ENCODE measurements at regions not wholly inside any gene's neighbourhood (a gene's known extent, or its start where the extent isn't known, plus 50 kb on each side); places are given as distances from the start of the nearest gene placed in this dataset.
A peak's percentile ranks its signal among the peaks of the same experiment; 100 is the strongest.

DNA sequence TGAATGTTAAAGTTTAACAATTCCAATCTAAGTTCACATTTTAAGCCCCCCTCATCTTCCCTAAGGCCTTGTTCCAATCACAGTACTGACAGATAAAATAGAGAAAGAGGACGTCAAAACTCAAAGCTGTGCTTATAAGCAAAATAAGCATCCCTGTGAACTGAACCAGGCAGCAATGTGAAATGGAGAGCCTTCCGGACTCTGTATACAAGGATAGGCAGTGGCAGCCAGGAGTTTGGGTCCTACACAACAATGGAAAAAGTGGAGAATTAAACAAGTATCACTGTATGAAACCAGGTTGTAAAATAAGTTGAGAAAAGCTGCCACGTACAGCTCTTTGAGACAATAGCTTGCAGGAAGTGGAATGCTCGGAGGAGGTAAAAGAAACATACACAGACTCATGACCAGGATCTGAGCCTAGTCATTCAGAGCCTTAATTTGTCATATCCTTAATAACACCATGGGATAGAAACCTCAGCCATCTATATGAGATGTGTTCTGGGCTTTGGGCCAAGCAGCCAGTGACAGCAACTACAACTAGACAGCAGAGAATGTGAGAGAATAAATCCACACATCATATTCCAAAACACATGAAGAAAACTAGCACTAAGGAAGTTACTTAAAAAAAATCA is 55.2 kb upstream of the PALMD start:
- no peaks in the 10 kb centered on the region for H3K27me3 ChIP-seq
- peak overlapping the region; percentile 58 for H3K27ac ChIP-seq
- no peaks in the 10 kb centered on the region for H3K4me1 ChIP-seq
- H3K36me3 ChIP-seq: no peaks in the 10 kb centered on the region
- TF ChIP-seq POLR2A (IDR thresholded peaks at IDR 0.05) (no peak), POLR2AphosphoS5 (IDR thresholded peaks at IDR 0.05) (no peak), EP300 (IDR thresholded peaks at IDR 0.05) (no peak)
- TF ChIP-seq, protein P1, sequence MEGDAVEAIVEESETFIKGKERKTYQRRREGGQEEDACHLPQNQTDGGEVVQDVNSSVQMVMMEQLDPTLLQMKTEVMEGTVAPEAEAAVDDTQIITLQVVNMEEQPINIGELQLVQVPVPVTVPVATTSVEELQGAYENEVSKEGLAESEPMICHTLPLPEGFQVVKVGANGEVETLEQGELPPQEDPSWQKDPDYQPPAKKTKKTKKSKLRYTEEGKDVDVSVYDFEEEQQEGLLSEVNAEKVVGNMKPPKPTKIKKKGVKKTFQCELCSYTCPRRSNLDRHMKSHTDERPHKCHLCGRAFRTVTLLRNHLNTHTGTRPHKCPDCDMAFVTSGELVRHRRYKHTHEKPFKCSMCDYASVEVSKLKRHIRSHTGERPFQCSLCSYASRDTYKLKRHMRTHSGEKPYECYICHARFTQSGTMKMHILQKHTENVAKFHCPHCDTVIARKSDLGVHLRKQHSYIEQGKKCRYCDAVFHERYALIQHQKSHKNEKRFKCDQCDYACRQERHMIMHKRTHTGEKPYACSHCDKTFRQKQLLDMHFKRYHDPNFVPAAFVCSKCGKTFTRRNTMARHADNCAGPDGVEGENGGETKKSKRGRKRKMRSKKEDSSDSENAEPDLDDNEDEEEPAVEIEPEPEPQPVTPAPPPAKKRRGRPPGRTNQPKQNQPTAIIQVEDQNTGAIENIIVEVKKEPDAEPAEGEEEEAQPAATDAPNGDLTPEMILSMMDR (IDR thresholded peaks at IDR 0.05): no peak
- no peaks in the 10 kb centered on the region for H3K9me3 ChIP-seq
- no peak overlapping the region for H3K4me3 ChIP-seq
- DNase-seq (ENCODE audit: low spot score in 2 of 2): no peak
- 45% methylated on average over 4 of the region's 4 CpGs for WGBS

DNA sequence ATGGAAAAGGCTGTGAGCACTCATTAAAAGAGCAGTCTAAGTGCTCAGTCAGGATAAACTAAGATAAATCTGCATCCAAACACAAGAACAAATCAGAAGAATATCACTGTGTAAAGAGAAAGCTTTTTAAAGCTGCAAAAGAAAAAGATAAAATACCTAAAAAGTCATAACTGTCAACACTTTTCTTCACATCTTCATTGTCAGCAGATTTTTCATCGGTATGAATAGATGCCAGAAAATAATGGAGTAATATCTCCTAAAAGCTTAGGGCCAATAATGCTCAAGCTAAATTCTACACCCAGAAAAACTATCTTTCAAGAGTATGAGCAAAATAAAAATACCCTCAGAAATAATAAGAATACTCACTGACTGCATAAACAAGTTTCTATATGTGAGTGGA is 54.0 kb upstream of the PALMD start:
- no peak for TF ChIP-seq POLR2A (IDR thresholded peaks at IDR 0.05)
- TF ChIP-seq POLR2AphosphoS5 (IDR thresholded peaks at IDR 0.05): no peak
- TF ChIP-seq, protein P1 (IDR thresholded peaks at IDR 0.05): no peak
- TF ChIP-seq EP300 (IDR thresholded peaks at IDR 0.05): no peak
- Histone ChIP-seq H3K4me1 (no peaks in the 10 kb centered on the region), H3K27me3 (no peaks in the 10 kb centered on the region), H3K36me3 (no peaks in the 10 kb centered on the region), H3K4me3 (no peak overlapping the region), H3K27ac (no peak overlapping the region), H3K9me3 (no peaks in the 10 kb centered on the region)
- DNase-seq (ENCODE audit: low spot score in 2 of 2): no peak
- 61% methylated on average over 1 of the region's 1 CpG for WGBS

DNA sequence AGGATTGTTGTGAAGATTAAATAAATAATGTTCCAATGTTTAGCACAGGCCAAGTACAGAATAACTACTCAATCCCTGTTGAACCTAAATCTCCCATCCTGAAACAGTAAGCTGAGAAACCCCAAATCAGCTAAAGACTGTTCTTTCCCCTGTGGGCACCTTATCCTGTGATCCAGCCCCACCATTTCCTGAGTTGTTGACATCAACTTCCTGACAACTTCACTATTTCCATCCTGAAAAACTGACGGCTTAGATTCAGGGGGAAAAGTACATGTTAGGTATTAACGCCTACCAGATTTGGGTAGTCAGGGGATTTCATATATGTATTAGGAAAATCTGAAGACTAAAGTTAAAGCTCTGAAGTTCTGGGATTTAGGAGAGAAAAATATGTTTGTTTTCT is 51.7 kb upstream of the PALMD start:
- WGBS: 57% methylated on average over 2 of the region's 2 CpGs
- H3K27ac ChIP-seq: no peak overlapping the region
- TF ChIP-seq, protein P1 (IDR thresholded peaks at IDR 0.05): no peak
- no peak for TF ChIP-seq EP300 (IDR thresholded peaks at IDR 0.05)
- TF ChIP-seq POLR2A (IDR thresholded peaks at IDR 0.05): no peak
- TF ChIP-seq POLR2AphosphoS5 (IDR thresholded peaks at IDR 0.05): no peak

DNA sequence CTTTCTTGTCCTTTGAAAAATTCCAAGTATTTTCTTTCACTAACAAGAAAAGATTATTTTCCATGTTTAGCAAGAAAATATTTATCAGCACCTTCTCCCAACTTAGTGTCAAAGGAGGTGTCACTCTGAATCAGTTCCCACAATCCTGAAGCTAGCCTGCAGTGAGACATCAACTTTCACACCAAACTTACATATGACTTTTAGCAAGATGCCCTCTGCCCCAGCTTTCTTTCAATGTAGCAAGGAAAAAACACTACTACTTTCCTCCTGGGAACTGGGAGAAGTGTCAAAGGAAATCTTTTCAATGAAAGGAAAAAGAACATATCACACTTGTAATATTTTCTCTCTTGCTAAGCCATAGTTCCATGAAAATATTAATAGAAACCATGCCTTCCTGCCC is 50.9 kb upstream of the PALMD start:
- Histone ChIP-seq H3K4me1 (no peaks in the 10 kb centered on the region), H3K36me3 (no peaks in the 10 kb centered on the region), H3K4me3 (no peak overlapping the region), H3K9me3 (no peaks in the 10 kb centered on the region), H3K27me3 (no peaks in the 10 kb centered on the region), H3K27ac (no peak overlapping the region)
- TF ChIP-seq, protein P1 (IDR thresholded peaks at IDR 0.05): no peak
- TF ChIP-seq EP300 (IDR thresholded peaks at IDR 0.05) (no peak), POLR2AphosphoS5 (IDR thresholded peaks at IDR 0.05) (no peak), POLR2A (IDR thresholded peaks at IDR 0.05) (no peak)
- DNase-seq (ENCODE audit: low spot score in 2 of 2): no peak

More for the DNA sequence above, 51.7 kb upstream of the PALMD start:
- H3K4me1 ChIP-seq: no peaks in the 10 kb centered on the region
- H3K36me3 ChIP-seq: no peaks in the 10 kb centered on the region
- no peak overlapping the region for H3K4me3 ChIP-seq
- H3K27me3 ChIP-seq: no peaks in the 10 kb centered on the region
- no peak for DNase-seq (ENCODE audit: low spot score in 2 of 2)
- H3K9me3 ChIP-seq: no peaks in the 10 kb centered on the region

DNA sequence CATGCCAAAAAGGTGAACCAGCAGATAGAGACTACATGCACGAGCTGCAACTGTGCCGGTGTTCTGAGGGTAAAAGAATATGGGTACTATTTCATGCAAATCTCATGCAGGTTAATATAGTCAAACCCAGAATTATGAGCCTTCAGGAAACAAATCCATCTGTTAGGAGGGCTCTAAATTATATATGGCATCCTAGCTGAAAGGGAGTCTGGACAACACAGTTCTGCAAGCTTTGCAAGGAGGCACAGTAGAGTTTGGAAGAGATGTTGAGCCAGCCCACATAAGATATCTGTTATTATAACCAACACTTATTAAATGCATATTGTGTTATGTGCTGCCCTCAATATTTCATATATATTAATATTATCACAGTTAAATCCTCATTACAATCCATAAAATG is 50.5 kb upstream of the PALMD start:
- 36% methylated on average over 2 of the region's 2 CpGs for WGBS
- no peak for DNase-seq (ENCODE audit: low spot score in 2 of 2)
- H3K36me3 ChIP-seq: no peaks in the 10 kb centered on the region
- no peak overlapping the region for H3K27ac ChIP-seq
- no peaks in the 10 kb centered on the region for H3K27me3 ChIP-seq
- H3K4me1 ChIP-seq: no peaks in the 10 kb centered on the region
- no peaks in the 10 kb centered on the region for H3K9me3 ChIP-seq
- H3K4me3 ChIP-seq: no peak overlapping the region
- TF ChIP-seq EP300 (IDR thresholded peaks at IDR 0.05) (no peak), POLR2AphosphoS5 (IDR thresholded peaks at IDR 0.05) (no peak), POLR2A (IDR thresholded peaks at IDR 0.05) (no peak)
- TF ChIP-seq, protein P1 (IDR thresholded peaks at IDR 0.05): no peak

All from suprapubic skin (tissue), 4 donors.